Fibroblast of lung (primary cell): ENCODE measurements at regions not wholly inside any gene's neighbourhood (a gene's known extent, or its start where the extent isn't known, plus 50 kb on each side); places are given as distances from the start of the nearest gene placed in this dataset.

ENCODE experiments used
- CTCF ChIP-seq, 2 donors: IDR thresholded peaks in 1 of 2; conservative IDR thresholded peaks in 1 of 2; 1 replicate in 1 of 2; 2 replicates in 1 of 2; pipeline ENCODE4 v1.5.1; 2011 to 2012; ENCODE audit warnings: low read length in 2 of 2, control low read depth in 1 of 2, inconsistent platforms in 1 of 2, low read depth in 1 of 2, mild to moderate bottlenecking in 1 of 2
- EZH2 ChIP-seq: IDR thresholded peaks from 2 replicates; pipeline ENCODE4 v1.5.1; 2012; ENCODE audit warnings: low read length, control low read depth, mild to moderate bottlenecking; ENCODE audit errors: missing control alignments

DNA sequence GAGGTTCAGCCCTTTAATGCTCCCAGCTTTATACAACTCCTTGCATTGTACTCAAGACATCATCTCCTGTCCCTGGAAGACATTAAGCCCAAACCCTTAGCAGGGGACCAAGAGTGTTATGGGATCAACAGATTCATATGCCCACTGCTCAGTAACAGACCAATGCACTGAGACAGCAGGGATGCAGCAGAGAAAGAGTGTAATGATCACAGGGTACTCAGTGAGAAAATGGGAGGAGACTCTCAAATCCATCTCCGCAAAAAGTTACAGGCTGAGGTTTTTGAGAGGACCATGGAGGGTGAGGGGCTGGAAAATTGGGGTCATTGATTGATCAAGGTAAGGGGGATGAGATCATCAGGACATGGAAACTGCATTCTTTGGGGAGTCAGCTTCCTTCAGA lies 96.2 kb downstream of the MATN1 start:
- no peak for TF ChIP-seq CTCF (conservative IDR thresholded peaks at IDR 0.05 in 1 of 2, IDR thresholded peaks at IDR 0.05 in 1 of 2; ENCODE audit: low read depth in 1 of 2, low read length in 2 of 2)
- no peak for TF ChIP-seq EZH2
